ENCODE measurements at regions not wholly inside any gene's neighbourhood (a gene's known extent, or its start where the extent isn't known, plus 50 kb on each side); places are given as distances from the start of the nearest gene placed in this dataset.
"Not testable (repeated sequence)": the region's sequence is repeated elsewhere in the genome, so short reads cannot be mapped to it uniquely, and the experiment has no call there.

DNA sequence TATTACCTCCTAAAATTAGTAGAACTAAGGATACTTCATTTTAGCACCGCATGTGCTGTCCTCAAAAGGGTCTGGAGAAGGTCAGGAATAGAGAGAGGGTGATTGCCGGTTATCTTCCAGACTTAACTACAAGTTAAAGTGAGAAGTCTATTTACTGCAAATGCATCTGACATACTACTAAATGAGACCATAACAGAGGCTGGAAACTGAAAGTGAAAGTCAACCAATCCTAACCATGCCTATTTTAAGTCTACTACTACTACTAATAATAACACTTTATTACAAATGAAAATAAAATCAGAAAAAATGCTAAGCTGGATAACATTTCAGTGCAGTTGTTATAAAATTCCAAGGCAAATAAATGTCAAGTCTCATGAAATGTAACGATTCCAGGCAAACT lies 244.7 kb downstream of the KIF20B start:
- no peak for DNase-seq (ENCODE audit: low read depth, low spot score)

DNA sequence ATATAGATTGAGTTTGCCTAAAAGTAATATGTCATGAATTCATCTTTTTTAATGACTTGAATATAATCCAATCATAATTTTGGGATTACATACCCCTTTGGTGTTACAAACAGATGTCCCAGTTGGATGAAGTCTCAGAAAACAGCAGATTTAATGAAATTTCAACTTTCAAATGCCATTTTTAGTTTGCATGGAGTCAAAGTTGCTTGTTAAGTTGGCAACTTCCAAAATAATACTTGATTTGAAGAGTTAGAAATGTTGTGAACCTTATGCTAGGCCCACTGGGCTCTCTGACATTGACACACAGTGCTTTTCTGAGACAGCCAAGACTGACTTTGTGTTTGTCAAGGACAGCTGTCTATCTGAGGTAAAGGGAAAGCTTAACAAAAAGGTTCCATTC lies 248.1 kb downstream of the KIF20B start:
- DNase-seq (ENCODE audit: low read depth, low spot score): no peak

DNA sequence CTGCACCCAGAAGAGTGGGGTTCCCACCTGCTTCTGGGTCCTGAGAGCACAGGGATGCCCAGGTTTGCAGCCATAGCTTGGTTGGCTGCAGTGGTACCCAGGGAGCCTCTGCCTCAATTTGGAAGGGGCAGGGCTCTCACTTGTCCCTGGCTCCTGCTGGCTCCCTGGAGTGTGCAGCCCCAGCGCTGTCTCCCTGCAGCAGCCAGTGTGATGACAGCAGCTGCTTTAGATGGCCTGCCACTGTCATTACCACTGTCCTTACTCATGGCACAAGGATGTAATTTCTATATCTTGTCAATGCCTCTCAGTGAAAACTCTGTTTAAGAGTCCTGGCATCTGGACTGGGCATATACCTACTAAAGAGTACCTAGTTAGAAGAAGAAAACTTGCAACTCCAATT lies 250.9 kb downstream of the KIF20B start:
- no peak for DNase-seq (ENCODE audit: low read depth, low spot score)

DNA sequence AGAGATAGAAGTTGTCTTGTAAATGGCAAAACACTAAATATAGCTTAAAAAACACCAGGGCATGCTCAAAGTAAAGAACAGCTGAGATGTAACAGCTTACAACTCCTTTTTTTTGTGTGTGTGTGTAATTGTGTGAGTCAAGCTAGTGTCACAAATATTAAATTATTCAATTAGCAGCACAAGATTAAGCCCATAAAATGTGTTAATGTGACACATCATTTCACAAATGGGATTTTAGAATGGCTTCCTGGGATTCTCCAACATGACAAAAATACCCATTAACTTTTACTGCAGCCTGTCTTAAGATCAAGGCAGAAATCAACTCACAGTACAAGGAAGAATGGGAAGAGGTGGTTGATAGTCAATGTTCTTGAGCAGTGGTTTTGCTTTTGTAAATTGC lies 251.4 kb downstream of the KIF20B start:
- no peak for DNase-seq (ENCODE audit: low read depth, low spot score)

DNA sequence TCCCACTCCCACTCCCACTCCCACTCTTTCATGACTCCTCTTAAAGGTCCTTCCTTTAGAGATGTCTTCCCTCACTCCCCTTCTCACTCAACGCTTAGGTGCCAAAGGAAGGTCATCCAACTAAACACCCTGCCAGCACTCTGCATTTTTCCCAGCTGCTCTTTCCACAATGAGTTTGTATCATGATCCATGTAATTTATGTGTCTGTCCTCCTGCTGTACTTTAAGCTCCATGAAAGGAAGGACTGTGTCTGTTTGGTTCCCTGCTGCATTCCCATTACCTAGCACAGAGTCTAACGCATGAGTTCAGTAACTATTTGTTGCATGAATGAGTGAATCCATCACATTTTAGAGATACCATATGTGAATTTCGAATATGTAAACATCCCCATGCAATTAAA lies 252.7 kb downstream of the KIF20B start:
- DNase-seq (ENCODE audit: low read depth, low spot score): no peak

DNA sequence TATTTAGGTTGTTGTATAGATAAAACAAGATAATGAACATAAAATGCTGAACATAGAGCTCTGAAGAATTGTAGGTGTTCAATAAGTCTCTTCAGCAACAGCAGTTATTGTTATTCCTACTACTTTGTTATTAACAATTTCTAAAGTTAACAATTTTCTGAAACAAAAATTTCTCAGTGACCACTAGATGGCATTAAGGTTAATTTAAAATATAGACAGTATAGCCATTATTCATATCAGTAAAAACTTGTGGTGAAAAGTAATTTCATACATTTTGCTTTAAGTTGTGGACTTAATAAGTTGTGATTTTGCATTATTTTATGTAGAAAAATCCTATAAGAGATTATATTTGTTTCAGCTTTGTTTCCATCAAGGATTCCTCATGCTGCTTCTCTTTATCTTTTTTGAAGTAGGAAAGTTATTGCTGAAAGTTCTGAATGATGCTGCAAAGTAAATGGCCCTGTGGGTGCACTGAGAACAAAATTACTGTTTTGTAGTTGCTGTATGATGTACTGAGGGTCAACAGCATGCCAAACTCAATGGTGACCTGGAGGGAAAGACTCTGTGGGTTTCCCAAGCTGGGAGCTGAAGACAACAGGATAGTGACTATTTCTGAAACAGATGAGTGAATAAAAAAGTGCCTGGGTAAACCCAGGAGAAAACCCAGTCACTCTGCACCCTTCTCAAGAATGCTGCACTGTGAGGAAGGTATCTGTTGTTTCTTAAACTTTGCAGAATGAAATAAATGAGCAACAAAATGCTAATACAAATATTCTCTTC lies 253.6 kb downstream of the KIF20B start:
- no peak for DNase-seq (ENCODE audit: low read depth, low spot score)

DNA sequence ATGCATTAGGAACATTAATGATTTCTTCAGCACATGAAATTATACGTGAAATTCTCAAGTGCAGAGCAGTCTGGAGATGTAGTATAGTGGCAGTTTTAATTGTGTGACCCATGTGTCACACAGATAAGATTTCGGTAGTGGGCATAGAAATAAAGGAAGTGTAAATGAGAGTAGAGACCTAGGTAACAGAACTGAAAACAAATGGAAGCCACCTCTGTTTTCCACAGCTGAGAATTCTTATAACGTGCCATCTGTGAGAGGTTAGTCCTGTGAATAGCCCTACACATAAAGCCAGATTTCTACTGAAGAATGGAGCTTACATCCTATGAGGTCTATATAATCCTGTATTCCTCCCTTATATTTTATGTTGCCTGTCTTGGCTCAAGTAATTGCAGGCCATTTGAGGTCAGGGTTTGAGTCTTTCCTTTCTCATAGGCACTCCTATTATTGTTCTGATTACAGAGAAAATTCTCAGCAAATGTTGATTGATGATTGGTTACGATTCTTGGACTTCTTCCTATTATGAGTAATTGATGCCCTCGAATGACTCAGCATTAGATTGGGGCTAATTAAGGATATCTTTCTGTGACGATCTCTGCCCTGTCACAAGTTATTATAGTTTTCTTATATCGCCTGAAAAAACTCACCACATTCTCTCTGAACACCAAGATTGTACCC lies 258.2 kb downstream of the KIF20B start:
- no peak for DNase-seq (ENCODE audit: low read depth, low spot score)

DNA sequence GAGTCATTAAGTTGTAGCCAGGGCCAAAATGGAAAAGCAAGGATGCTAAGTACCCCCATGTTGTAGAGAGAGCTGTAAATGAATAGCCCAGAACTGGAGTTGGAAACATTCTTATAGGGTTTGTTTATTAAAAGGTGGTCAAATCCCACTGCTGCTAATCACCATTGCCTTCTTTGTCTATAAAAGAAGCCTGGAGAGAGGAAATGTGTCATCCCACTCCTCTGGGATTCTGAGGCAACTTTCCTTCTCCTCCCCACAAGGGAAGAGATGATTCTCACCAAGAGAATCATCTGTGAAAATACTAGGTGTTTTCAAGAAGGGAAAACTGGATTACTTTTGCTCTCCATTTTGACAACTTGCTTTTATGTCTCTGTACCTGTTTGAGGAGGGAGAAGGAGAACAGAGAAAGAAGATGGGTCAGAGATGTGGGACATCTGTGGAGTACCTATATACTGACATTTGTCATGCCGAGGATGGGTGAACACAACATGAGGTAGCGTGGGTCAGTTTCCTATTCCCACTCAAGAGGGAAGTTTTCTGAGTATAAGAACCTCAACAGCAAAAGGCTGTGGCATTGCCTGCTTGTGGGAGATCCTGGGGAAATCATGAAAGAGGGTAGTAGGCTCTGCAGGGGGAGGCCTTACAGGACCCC lies 262.2 kb downstream of the KIF20B start:
- no peak for DNase-seq (ENCODE audit: low read depth, low spot score)

DNA sequence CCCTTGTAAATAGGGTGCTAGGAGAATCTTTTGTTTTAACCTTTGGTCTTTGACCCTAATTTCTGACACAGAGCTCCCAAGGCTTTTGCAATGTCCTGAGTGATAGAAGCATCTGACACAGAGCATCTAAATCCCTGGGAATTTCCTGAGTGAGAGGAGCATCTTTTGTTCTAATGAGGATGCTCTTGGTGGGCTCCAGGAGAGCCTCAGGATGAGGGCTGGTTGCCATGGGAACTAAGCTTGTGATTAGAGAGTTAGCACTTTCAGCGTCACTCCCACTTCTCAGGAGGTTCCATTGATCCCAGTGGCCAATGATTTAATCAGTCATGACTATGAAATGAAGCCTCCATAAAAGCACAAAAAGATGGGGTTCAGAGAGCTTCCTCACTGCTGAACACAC lies 264.8 kb downstream of the KIF20B start:
- no peak for DNase-seq (ENCODE audit: low read depth, low spot score)

DNA sequence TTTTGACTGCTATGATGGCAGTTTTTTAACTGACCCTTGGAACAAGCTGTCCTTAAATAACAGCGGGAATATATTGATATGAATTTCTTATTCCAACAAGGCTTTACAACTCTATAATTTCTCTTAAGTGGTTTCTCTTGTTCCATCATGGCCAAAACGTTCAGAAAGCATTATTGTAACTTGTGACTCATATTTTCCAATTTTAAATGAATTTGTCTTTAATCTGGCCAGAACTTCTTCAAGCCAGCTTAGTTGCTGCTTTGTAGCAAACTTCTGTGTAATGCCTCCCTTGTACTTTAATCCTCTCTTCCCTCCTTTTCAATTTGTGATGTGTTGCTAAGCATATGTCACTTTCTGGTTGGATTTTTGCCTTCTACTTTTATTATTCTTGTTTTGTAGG lies 271.9 kb downstream of the KIF20B start:
- no peak for DNase-seq (ENCODE audit: low read depth, low spot score)

DNA sequence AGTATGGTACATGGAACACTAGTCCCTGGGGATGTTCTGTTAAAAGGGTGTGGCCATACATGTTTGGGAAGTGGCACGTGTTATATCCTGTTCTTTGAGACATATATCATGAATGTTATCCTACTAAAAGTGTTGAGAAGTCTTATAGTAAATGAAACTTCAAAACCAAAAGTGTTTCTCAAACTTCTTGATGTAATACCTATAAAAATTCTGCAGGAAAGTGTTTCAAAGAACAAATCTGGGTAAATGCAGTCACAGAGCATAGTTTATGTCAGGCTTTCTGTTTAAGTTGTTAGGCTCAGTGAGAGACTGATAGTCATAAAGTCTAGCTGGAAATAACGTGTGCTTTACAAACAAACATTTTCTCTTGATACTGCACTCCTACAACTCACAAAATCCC lies 273.7 kb downstream of the KIF20B start:
- no peak for DNase-seq (ENCODE audit: low read depth, low spot score)

DNA sequence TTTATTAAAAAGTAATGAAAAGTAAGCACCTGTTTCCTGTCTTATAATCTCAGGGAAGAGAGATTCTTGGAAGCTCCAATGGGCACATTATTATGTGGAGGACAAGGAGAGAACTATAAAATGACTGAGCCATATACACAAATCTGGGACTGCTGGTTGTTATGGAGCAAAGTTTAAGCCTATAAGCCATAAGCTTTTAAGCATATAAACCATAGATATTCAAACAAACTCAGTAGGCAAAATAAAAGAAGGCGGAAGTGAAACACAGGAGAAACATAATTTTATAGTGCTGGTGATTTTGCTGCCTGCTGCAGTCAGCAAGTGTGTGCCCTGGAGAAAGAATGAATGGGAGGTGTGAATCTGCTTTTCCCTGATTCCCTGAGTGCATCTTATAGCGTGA lies 274.4 kb downstream of the KIF20B start:
- DNase-seq (ENCODE audit: low read depth, low spot score): no peak

DNA sequence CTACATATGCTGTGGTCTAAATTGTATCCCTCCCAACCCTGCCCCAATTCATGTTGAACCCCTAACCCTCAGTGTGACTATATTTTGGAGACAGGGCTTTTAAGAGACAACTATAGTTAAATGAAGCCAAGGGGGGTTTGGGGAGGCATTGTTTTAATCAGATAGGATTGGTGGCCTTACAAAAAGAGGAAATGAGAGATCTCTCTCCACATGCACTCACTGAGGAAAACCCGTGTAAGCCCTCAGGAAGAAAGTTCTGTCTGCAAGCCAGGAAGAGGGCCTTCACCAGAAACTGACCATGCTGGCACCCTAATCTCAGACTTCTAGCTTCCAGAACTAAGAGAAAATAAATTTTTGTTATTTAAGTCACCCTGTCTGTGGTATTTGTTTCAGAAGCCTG lies 276.7 kb downstream of the KIF20B start:
- no peak for DNase-seq (ENCODE audit: low read depth, low spot score)

DNA sequence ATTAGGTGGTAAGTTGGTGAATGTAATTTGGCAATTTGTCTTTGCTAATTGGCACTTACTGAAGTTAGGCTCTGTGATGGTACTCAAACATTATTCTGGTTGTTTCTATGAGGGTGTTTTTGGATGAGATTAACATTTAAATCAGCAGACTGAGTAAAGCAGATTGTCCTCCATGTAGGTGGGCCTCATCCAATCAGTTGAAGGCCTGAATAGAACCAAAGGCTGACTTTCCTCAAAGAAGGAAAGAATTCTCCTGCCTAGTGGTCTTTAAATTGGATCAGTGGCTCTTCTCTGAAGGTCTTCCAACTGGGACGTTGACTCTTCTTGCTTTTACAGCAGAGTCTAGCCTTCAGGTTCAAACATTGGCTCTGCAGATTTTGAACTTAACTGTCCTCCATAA lies 278.3 kb downstream of the KIF20B start:
- DNase-seq (ENCODE audit: low read depth, low spot score): no peak

DNA sequence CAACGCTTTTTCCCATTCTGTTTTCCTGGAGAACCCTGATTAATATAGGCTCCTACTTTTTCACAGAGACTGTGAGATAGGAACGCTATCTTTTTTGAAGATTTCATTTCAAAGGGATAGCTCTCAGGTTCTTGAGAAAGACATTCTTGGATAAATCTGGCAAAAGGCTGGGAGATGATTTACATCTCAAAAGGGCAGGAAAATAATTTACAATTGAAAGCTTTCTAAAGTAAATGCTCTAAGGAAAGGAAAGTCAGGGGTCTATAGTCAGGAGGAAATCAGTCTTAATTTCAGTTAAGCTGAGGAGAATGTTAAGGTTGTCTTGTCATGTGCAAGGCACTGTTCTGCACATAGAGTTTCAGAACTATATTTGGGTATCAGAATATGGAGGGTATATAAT lies 278.8 kb downstream of the KIF20B start:
- no peak for DNase-seq (ENCODE audit: low read depth, low spot score)

DNA sequence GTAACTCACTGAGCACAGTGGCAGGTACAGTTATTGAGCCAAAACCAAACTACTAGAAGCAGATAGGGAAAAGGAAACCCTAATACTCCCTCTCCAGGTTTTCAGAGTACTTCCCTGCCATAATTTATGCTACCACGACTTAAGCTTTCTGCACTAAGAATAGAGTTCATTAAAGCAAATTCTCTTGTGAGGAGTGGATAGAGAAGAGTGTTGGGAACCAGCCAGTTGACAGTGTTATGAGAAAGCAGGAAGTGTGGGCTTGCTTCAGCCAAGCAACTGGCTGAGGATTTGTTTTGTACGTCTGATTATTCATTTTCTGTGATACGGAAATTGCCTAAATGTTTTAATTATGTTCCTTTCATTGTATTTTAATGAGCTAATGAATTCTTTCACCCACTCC lies 280.5 kb downstream of the KIF20B start:
- no peak for DNase-seq (ENCODE audit: low read depth, low spot score)

DNA sequence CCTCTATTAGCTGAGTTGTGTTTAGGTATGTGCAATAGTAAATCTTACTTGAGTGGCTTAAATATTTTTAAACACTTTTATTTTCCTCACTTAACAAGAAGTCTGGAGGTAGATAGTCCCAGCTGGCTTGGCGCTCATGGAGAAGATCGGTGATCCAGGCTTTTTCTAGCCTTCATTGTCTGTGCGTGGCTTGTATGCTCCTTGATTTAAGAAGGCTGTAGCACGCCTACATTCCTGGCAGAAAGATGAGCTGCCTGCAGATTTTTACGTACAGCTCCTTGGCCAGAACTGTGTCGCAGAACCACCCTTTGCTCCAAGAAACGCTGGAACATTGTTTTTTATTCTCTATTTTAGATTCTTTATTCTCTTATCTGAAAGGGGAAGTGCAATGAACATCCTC lies 284.1 kb downstream of the KIF20B start:
- DNase-seq (ENCODE audit: low read depth, low spot score): no peak

DNA sequence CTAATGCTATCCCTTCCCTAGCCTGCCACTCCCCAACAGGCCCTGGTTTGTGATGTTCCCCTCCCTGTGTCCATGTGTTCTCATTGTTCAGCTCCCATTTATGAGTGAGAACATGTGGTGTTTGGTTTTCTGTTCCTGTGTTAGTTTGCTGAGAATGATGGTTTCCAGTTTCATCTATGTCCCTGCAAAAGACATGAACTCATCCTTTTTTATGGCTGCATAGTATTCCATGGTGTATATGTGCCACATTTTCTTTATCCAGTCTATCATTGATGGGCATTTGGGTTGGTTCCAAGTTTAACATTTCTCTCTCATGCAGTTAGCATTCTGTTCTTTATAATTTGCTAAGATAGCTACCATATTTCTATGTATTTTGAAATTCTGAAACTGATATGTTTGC lies 287.0 kb downstream of the KIF20B start:
- DNase-seq (ENCODE audit: low read depth, low spot score): not testable (repeated sequence)

DNA sequence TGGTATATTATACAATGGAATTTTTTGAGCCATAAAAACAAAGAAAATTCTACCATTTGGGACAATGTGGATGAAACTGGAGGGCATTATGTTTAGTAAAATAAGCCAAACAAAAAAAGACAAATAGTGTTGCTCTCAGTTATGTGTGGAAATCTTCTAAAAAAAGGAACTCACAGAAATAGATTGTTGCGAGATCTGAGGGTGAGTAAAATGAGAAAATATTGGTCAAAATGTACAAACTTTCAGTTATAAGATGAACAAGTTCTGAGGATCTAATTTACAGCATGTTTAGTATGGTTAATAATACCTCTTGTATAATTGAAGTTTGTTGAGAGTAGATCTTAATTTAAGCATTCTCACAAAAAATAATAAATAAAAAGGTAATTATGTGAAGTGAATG lies 291.2 kb downstream of the KIF20B start:
- DNase-seq (ENCODE audit: low read depth, low spot score): no peak

DNA sequence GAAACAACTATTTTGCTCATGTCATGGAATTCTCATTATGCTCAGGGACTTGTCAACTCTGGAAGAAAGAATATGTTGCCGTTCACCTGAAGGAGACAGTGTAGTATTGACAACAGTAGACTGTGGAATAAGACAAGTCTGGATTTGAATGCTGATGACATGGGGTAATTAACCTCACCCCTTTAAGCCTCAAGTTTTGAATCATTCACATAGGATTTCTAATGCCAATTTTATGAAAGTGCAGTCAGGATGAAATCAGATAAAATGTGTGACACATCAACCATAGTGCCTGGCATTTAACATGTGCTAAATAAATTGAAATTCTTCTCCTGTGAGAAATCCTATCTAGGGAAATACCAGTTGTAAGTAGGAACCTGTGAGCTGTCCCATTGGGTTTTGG lies 305.8 kb downstream of the KIF20B start:
- DNase-seq (ENCODE audit: low read depth, low spot score): no peak

DNA sequence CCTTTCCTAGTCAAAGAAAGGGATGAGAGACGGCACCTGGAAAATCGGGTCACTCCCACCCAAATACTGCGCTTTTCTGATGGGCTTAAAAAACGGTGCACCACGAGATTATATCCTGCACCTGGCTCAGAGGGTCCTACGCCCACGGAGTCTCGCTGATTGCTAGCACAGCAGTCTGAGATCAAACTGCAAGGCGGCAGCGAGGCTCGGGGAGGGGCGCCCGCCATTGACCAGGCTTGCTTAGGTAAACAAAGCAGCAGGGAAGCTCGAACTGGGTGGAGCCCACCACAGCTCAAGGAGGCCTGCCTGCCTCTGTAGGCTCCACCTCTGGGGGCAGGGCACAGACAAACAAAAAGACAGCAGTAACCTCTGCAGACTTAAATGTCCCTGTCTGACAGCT lies 309.9 kb downstream of the KIF20B start:
- not testable (repeated sequence) for DNase-seq (ENCODE audit: low read depth, low spot score)

DNA sequence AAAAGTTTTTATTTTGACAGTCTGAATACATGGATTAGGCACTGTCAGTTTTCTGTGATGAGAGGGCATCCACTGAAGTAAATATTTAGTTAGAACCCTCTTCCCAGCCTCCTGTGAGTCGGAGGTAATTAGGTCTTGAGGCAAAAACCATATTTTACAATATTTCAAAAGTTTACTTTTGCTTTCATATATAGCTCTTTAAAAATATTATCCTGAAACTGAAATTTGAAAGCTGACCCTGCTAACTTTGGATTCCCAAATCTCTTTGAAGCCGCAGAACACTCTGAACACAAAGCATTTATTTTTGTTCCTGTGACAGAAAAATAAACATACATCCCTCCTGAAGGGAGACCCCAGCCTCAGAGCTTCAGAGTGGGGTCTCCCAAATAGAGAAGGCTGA lies 317.4 kb downstream of the KIF20B start:
- no peak for DNase-seq (ENCODE audit: low read depth, low spot score)

DNA sequence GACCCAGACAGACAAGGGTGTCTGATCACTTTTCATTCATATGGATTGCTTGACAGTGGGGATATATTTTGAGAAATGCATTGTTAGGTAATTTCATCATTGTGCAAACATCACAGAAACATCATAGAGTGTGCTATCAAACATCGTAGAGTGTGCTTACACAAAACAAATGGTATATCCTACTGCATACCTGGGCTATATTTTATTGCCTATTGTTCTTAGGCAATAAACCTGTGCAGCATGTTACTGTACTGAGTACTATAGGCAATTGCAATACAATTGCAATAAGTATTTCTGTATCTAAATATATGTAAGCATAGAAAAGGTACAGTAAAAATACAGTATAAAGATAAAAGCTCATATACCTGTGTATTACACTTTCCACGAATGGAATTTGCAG lies 319.1 kb downstream of the KIF20B start:
- DNase-seq (ENCODE audit: low read depth, low spot score): no peak

All from activated naive CD8-positive, alpha-beta T cell treated with anti-CD3 and anti-CD28 coated beads, Interleukin-2, amount 50 U/mL, for 16 hours (primary cell).